ENCODE measurements at regions not wholly inside any gene's neighbourhood (a gene's known extent, or its start where the extent isn't known, plus 50 kb on each side); places are given as distances from the start of the nearest gene placed in this dataset.
A peak's percentile ranks its signal among the peaks of the same experiment; 100 is the strongest.

DNA sequence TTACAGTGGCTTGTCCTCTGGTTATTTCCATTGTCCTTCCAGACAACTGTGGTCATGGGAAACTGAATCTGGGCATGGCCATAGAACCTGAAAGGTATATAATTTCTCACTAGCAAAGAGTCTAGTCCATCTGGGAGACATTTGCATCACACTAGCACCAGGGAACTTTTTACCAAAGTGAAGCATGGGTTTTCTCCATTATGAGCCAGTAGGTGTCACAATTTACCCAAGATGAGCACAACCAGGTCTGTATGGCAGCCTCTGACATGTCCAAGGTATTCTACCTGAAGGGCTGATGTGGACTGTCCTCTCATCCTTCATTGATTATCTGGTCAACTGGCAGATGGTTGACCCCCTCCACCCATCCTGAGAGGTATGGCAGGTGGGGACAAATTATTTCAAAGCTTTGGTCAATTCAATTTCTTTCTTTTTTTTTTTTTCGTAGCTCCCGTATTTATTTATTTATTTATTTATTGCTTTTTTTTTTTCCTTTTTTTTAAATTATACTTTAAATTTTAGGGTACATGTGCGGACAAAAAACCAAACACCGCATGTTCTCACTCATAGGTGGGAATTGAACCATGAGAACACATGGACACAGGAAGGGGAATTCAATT, 425.9 kb downstream of the TMEM135 start:
- DNase-seq = peak; percentile 25 to 54 (median 44)
- POLR2A ChIA-PET = no interaction called here
- no peaks in the 10 kb centered on the region for H3K9me3 ChIP-seq (ENCODE audit: control extremely low read depth in 1 of 5, control insufficient read depth in 4 of 5, insufficient read depth in 2 of 5, low read depth in 1 of 5, low read length in 4 of 5)
- peaks cover 0 to 3% (median 1%) of the 10 kb centered on the region in 4 experiments for H3K4me1 ChIP-seq (ENCODE audit: control extremely low read depth in 1 of 4, control insufficient read depth in 4 of 4, insufficient read depth in 4 of 4, low read length in 3 of 4)
- H3K4me3 ChIP-seq (ENCODE audit: control insufficient read depth in 1 of 7, extremely low read depth in 1 of 7, insufficient read depth in 4 of 7, low read depth in 2 of 7, low read length in 6 of 7) = no peak overlapping the region
- H3K27me3 ChIP-seq (replicated peaks in 2 of 5; ENCODE audit: control insufficient read depth in 4 of 5, insufficient read depth in 5 of 5, low read length in 4 of 5) = no peaks in the 10 kb centered on the region
- CTCF ChIA-PET = interaction anchor here (1.0 kb wide), 1 partner anchor 22 kb away, joined by 5 read pairs; no protein-coding TSS in a partner anchor
- WGBS (ENCODE audit: insufficient coverage) = 100% methylated on average over 1 of the region's 4 CpGs
- H3K27ac ChIP-seq (ENCODE audit: insufficient read depth in 1 of 2, low read depth in 1 of 2, low read length in 2 of 2, poor library complexity in 1 of 2, severe bottlenecking in 2 of 2) = no peak overlapping the region
- H3K36me3 ChIP-seq (ENCODE audit: control insufficient read depth in 4 of 4, insufficient read depth in 4 of 4, low read length in 3 of 4) = no peaks in the 10 kb centered on the region

DNA sequence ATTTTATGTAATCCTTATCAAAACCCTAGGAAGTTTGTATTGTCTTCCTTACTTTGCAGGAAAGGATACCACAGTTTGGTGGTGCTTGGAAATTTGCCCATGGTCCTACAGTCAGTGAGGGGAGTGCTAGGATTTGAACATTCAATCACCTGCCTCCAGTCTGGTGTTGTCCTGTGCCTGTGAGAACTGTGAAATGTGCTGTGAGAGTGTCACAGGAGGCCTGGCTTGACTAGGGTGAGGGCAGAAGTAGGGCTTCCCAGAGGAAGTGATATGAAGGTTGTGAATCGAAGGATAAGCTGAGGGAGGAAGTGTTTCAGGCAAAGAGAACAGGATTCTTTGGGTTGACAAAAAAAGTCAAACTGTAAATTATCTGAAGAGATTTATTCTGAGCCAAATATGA, 424.4 kb downstream of the TMEM135 start:
- H3K27me3 ChIP-seq (replicated peaks in 2 of 5; ENCODE audit: control insufficient read depth in 4 of 5, insufficient read depth in 5 of 5, low read length in 4 of 5) = no peaks in the 10 kb centered on the region
- H3K36me3 ChIP-seq (ENCODE audit: control insufficient read depth in 4 of 4, insufficient read depth in 4 of 4, low read length in 3 of 4) = no peaks in the 10 kb centered on the region
- ChIA-PET CTCF (interaction anchor here (1.2 kb wide), 1 partner anchor 260 kb away, joined by 3 read pairs; no protein-coding TSS in a partner anchor), POLR2A (no interaction called here)
- H3K4me3 ChIP-seq (ENCODE audit: control insufficient read depth in 1 of 7, extremely low read depth in 1 of 7, insufficient read depth in 4 of 7, low read depth in 2 of 7, low read length in 6 of 7) = no peak overlapping the region
- DNase-seq = no peak
- WGBS (ENCODE audit: insufficient coverage) = 8% methylated on average over 1 of the region's 1 CpG
- H3K27ac ChIP-seq (ENCODE audit: insufficient read depth in 1 of 2, low read depth in 1 of 2, low read length in 2 of 2, poor library complexity in 1 of 2, severe bottlenecking in 2 of 2) = no peak overlapping the region
- H3K9me3 ChIP-seq (ENCODE audit: control extremely low read depth in 1 of 5, control insufficient read depth in 4 of 5, insufficient read depth in 2 of 5, low read depth in 1 of 5, low read length in 4 of 5) = no peaks in the 10 kb centered on the region
- H3K4me1 ChIP-seq (ENCODE audit: control extremely low read depth in 1 of 4, control insufficient read depth in 4 of 4, insufficient read depth in 4 of 4, low read length in 3 of 4) = peaks cover 0 to 3% (median 1%) of the 10 kb centered on the region in 4 experiments

DNA sequence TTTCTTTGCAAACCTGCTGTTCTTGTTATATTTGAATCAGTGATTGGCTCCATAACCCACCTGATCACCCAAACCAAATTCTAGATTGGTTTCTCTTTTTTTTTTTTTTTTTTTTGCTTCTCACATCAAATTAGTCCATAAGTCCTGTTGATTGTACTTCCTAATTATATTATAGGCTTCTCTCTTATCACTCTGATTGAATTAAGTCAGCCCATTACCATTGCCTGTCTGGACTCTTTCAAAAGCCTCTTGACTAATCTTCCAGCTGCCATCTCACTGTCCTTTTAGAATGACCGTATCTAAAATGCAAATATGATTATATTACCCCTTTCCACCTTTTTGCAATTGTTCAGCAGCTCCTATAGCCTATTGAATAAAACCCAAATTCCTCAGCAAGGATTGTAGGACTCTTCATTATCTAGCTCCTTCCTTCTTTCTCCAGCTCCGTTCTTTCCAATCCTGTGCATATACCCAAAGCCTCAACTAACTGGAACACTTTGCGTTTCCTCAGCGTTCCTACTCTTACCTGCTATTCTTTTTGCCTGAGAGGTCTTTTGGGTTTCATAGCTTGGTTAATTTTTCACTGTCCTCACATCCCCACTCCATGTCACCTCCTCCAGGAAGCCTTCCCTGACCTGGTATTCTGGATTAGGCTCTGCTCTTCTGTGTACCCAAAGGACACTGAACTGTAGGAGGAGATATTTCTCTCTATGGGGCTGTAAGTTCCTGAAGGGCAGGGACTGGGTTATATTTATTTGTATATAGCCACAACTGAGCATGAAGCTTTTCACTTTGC, 423.3 kb downstream of the TMEM135 start:
- no peak for DNase-seq
- ChIA-PET POLR2A (no interaction called here), CTCF (interaction anchor here (0.5 to 2.0 kb wide), 2 partner anchors 9 to 20 kb away, joined by 3 to 7 read pairs; no protein-coding TSS in a partner anchor)
- H3K27me3 ChIP-seq (replicated peaks in 2 of 5; ENCODE audit: control insufficient read depth in 4 of 5, insufficient read depth in 5 of 5, low read length in 4 of 5) = no peaks in the 10 kb centered on the region
- H3K4me1 ChIP-seq (ENCODE audit: control extremely low read depth in 1 of 4, control insufficient read depth in 4 of 4, insufficient read depth in 4 of 4, low read length in 3 of 4) = peaks cover 0 to 3% (median 1%) of the 10 kb centered on the region in 4 experiments
- no peaks in the 10 kb centered on the region for H3K36me3 ChIP-seq (ENCODE audit: control insufficient read depth in 4 of 4, insufficient read depth in 4 of 4, low read length in 3 of 4)
- 100% methylated on average over 1 of the region's 4 CpGs for WGBS (ENCODE audit: insufficient coverage)
- no peaks in the 10 kb centered on the region for H3K9me3 ChIP-seq (ENCODE audit: control extremely low read depth in 1 of 5, control insufficient read depth in 4 of 5, insufficient read depth in 2 of 5, low read depth in 1 of 5, low read length in 4 of 5)
- no peak overlapping the region for H3K27ac ChIP-seq (ENCODE audit: insufficient read depth in 1 of 2, low read depth in 1 of 2, low read length in 2 of 2, poor library complexity in 1 of 2, severe bottlenecking in 2 of 2)
- no peak overlapping the region for H3K4me3 ChIP-seq (ENCODE audit: control insufficient read depth in 1 of 7, extremely low read depth in 1 of 7, insufficient read depth in 4 of 7, low read depth in 2 of 7, low read length in 6 of 7)

DNA sequence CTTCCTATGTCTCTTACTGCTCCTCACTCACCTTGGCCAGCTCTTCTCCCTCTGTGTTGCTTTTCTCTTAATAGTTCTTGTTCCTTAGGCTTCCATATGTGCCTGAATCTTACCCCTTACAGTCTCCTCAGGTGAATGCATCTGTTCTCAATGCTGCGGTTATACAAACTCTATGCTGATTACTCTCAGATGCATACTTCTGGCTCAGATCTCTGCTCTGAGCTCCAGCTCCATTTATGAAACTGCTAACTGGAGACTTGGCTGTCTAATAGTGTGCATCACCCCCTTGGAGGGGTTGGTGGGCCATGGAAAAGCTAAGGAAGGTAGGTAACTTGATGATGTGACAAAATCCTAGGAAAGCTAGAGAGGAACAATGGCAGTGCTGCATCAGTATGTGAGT, 422.5 kb downstream of the TMEM135 start:
- Histone ChIP-seq H3K36me3 (ENCODE audit: control insufficient read depth in 4 of 4, insufficient read depth in 4 of 4, low read length in 3 of 4) (no peaks in the 10 kb centered on the region), H3K9me3 (ENCODE audit: control extremely low read depth in 1 of 5, control insufficient read depth in 4 of 5, insufficient read depth in 2 of 5, low read depth in 1 of 5, low read length in 4 of 5) (no peaks in the 10 kb centered on the region), H3K27ac (ENCODE audit: insufficient read depth in 1 of 2, low read depth in 1 of 2, low read length in 2 of 2, poor library complexity in 1 of 2, severe bottlenecking in 2 of 2) (no peak overlapping the region), H3K4me1 (ENCODE audit: control extremely low read depth in 1 of 4, control insufficient read depth in 4 of 4, insufficient read depth in 4 of 4, low read length in 3 of 4) (peaks cover 0 to 3% (median 1%) of the 10 kb centered on the region in 4 experiments), H3K27me3 (replicated peaks in 2 of 5; ENCODE audit: control insufficient read depth in 4 of 5, insufficient read depth in 5 of 5, low read length in 4 of 5) (no peaks in the 10 kb centered on the region), H3K4me3 (ENCODE audit: control insufficient read depth in 1 of 7, extremely low read depth in 1 of 7, insufficient read depth in 4 of 7, low read depth in 2 of 7, low read length in 6 of 7) (no peak overlapping the region)
- POLR2A ChIA-PET = no interaction called here
- no peak for DNase-seq
- 100% methylated on average over 1 of the region's 1 CpG for WGBS (ENCODE audit: insufficient coverage)
- CTCF ChIA-PET = interaction anchor here (2.0 kb wide), 2 partner anchors 8 to 9 kb away, joined by 5 to 7 read pairs; no protein-coding TSS in a partner anchor

DNA sequence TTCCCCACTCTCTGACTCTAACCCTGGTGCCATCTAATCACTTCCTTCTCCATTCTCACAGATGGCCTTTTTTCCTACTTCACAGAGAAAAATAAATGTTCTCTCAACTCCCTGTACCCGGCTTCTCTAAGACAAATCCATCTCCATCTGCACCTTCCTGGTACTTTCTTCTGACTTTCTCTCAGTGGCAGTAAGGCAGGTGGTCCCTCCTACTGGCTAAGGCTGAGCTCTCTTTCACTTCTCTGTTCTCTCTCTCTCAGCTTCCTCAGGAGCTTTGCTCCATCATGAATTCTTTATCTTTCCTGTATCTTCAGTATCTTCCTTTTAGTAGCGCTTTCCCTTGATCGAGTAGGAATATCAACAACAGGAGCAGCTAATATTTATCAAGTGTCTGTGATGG, 421.6 kb downstream of the TMEM135 start:
- WGBS (ENCODE audit: insufficient coverage) = 44% methylated on average over 1 of the region's 3 CpGs
- CTCF ChIA-PET = interaction anchor here (0.7 to 2.0 kb wide), 2 partner anchors 9 to 11 kb away, joined by 3 to 5 read pairs; no protein-coding TSS in a partner anchor
- no peak overlapping the region for H3K27ac ChIP-seq (ENCODE audit: insufficient read depth in 1 of 2, low read depth in 1 of 2, low read length in 2 of 2, poor library complexity in 1 of 2, severe bottlenecking in 2 of 2)
- H3K4me1 ChIP-seq (ENCODE audit: control extremely low read depth in 1 of 4, control insufficient read depth in 4 of 4, insufficient read depth in 4 of 4, low read length in 3 of 4) = peaks cover 0 to 3% (median 1%) of the 10 kb centered on the region in 4 experiments
- POLR2A ChIA-PET = no interaction called here
- H3K27me3 ChIP-seq (replicated peaks in 2 of 5; ENCODE audit: control insufficient read depth in 4 of 5, insufficient read depth in 5 of 5, low read length in 4 of 5) = no peaks in the 10 kb centered on the region
- H3K4me3 ChIP-seq (ENCODE audit: control insufficient read depth in 1 of 7, extremely low read depth in 1 of 7, insufficient read depth in 4 of 7, low read depth in 2 of 7, low read length in 6 of 7) = no peak overlapping the region
- H3K9me3 ChIP-seq (ENCODE audit: control extremely low read depth in 1 of 5, control insufficient read depth in 4 of 5, insufficient read depth in 2 of 5, low read depth in 1 of 5, low read length in 4 of 5) = no peaks in the 10 kb centered on the region
- DNase-seq = no peak
- H3K36me3 ChIP-seq (ENCODE audit: control insufficient read depth in 4 of 4, insufficient read depth in 4 of 4, low read length in 3 of 4) = no peaks in the 10 kb centered on the region

DNA sequence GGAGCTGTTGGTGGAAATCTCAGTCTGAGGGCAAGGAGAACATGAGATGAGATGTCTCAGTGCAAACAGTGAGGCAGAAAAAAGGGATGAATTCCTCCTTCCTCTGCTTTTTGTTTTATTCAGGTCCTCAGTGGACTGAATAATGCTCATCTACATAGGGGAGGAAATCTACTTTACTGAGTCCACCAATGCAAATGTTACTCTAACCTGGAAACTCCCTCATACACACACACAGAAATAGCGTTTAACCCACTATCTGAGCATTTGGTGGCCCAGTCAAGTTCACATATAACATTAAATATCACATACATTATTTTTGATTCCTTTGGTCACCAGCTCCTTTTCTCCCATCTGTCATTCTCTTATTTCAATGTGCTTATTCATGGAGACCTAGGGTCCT, 418.8 kb downstream of the TMEM135 start:
- ChIA-PET CTCF (no interaction called here), POLR2A (interaction anchor here (0.7 kb wide), 1 partner anchor 1022 kb away, joined by 4 read pairs; no protein-coding TSS in a partner anchor)
- Histone ChIP-seq H3K4me1 (ENCODE audit: control extremely low read depth in 1 of 4, control insufficient read depth in 4 of 4, insufficient read depth in 4 of 4, low read length in 3 of 4) (no peaks in the 10 kb centered on the region), H3K4me3 (ENCODE audit: control insufficient read depth in 1 of 7, extremely low read depth in 1 of 7, insufficient read depth in 4 of 7, low read depth in 2 of 7, low read length in 6 of 7) (no peak overlapping the region), H3K27ac (ENCODE audit: insufficient read depth in 1 of 2, low read depth in 1 of 2, low read length in 2 of 2, poor library complexity in 1 of 2, severe bottlenecking in 2 of 2) (no peak overlapping the region), H3K27me3 (replicated peaks in 2 of 5; ENCODE audit: control insufficient read depth in 4 of 5, insufficient read depth in 5 of 5, low read length in 4 of 5) (no peaks in the 10 kb centered on the region), H3K9me3 (ENCODE audit: control extremely low read depth in 1 of 5, control insufficient read depth in 4 of 5, insufficient read depth in 2 of 5, low read depth in 1 of 5, low read length in 4 of 5) (no peaks in the 10 kb centered on the region), H3K36me3 (ENCODE audit: control insufficient read depth in 4 of 4, insufficient read depth in 4 of 4, low read length in 3 of 4) (no peaks in the 10 kb centered on the region)
- no peak for DNase-seq
- 100% methylated on average over 1 of the region's 1 CpG for WGBS (ENCODE audit: insufficient coverage)

DNA sequence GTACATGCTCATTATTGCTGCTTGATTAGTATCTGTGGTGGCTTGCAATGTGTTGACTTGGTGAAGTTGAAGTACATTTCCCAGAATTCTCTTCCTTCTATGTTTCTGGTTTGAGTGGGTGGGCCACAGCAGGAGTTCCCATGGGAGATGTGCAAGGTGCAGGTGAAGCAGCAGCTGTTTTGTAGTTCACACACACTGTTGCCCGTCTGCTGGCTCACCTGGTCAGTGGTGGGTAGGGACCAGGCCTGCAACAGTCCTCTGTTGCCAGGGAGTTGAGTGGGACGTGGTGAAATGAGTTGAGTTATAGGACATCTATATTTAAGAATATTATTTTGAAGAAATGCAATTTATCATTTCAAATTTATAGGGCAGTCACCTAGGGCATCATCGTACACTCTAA, 417.4 kb downstream of the TMEM135 start:
- no peaks in the 10 kb centered on the region for H3K36me3 ChIP-seq (ENCODE audit: control insufficient read depth in 4 of 4, insufficient read depth in 4 of 4, low read length in 3 of 4)
- ChIA-PET CTCF (no interaction called here), POLR2A (no interaction called here)
- no peak overlapping the region for H3K27ac ChIP-seq (ENCODE audit: insufficient read depth in 1 of 2, low read depth in 1 of 2, low read length in 2 of 2, poor library complexity in 1 of 2, severe bottlenecking in 2 of 2)
- no peak for DNase-seq
- no peaks in the 10 kb centered on the region for H3K4me1 ChIP-seq (ENCODE audit: control extremely low read depth in 1 of 4, control insufficient read depth in 4 of 4, insufficient read depth in 4 of 4, low read length in 3 of 4)
- H3K9me3 ChIP-seq (ENCODE audit: control extremely low read depth in 1 of 5, control insufficient read depth in 4 of 5, insufficient read depth in 2 of 5, low read depth in 1 of 5, low read length in 4 of 5) = no peaks in the 10 kb centered on the region
- no peak overlapping the region for H3K4me3 ChIP-seq (ENCODE audit: control insufficient read depth in 1 of 7, extremely low read depth in 1 of 7, insufficient read depth in 4 of 7, low read depth in 2 of 7, low read length in 6 of 7)
- no peaks in the 10 kb centered on the region for H3K27me3 ChIP-seq (replicated peaks in 2 of 5; ENCODE audit: control insufficient read depth in 4 of 5, insufficient read depth in 5 of 5, low read length in 4 of 5)
- no CpG with 5 or more reads among the region's 3 CpGs for WGBS (ENCODE audit: insufficient coverage)

All from common myeloid progenitor, CD34-positive (primary cell).